Neural cell (in vitro differentiated cells): ENCODE measurements at regions not wholly inside any gene's neighbourhood (a gene's known extent, or its start where the extent isn't known, plus 50 kb on each side); places are given as distances from the start of the nearest gene placed in this dataset.

Source experiments
- H2AFZ ChIP-seq: fragments of 200-600, 300-800 bp; sonication (generic), shearing (Covaris generic); 2 replicates; pipeline ENCODE4 v1.6.0; 2014; ENCODE audit warnings: low read depth, mild to moderate bottlenecking, antibody characterized with exemption, low read length, moderate library complexity
- H3F3A ChIP-seq: fragments of 200-600 bp; shearing (Covaris generic); 2 replicates; pipeline ENCODE4 v1.6.1; 2016; ENCODE audit warnings: mild to moderate bottlenecking, moderate library complexity, mixed read lengths, antibody characterized with exemption, low read length; ENCODE audit not compliant: insufficient read depth, poor library complexity, severe bottlenecking
- H3K27ac ChIP-seq: fragments of 200-600, 300-800 bp; sonication (generic), shearing (Covaris generic); 2 replicates; pipeline ENCODE4 v1.5.1; 2014; ENCODE audit warnings: mild to moderate bottlenecking, low read length, moderate library complexity
- H3K27me3 ChIP-seq: fragments of 300-800, 200-600 bp; sonication (generic), shearing (Covaris generic); 2 replicates; pipeline ENCODE4 v1.6.0; 2014; ENCODE audit warnings: mild to moderate bottlenecking, low read depth, low read length, moderate library complexity; ENCODE audit not compliant: insufficient read depth
- H3K36me3 ChIP-seq: fragments of 300-800, 200-600 bp; sonication (generic), shearing (Covaris generic); 2 replicates; pipeline ENCODE4 v1.5.1; 2014; ENCODE audit warnings: mild to moderate bottlenecking, antibody characterized with exemption, low read length, moderate library complexity; ENCODE audit not compliant: insufficient read depth
- H3K4me2 ChIP-seq: fragments of 300-800, 200-600 bp; sonication (generic), shearing (Covaris generic); 2 replicates; pipeline ENCODE4 v1.6.0; 2014; ENCODE audit warnings: mild to moderate bottlenecking, low read length
- H3K4me3 ChIP-seq: fragments of 300-800, 200-600 bp; sonication (generic), shearing (Covaris generic); 2 replicates; pipeline ENCODE4 v1.5.1; 2014; ENCODE audit warnings: mild to moderate bottlenecking, low read length, moderate library complexity
- H3K79me2 ChIP-seq: fragments of 200-600 bp; shearing (Covaris generic); replicated peaks from 2 replicates; pipeline ENCODE4 v1.6.0; 2014; ENCODE audit warnings: mild to moderate bottlenecking, low read length, moderate library complexity; ENCODE audit not compliant: insufficient read depth
- H3K9ac ChIP-seq: fragments of 300-800, 200-600 bp; sonication (generic), shearing (Covaris generic); 2 replicates; pipeline ENCODE4 v1.6.1; 2016; ENCODE audit warnings: mild to moderate bottlenecking, low read length, mixed read lengths
- H3K9me2 ChIP-seq: fragments of 200-600 bp; shearing (Covaris generic); 2 replicates; pipeline ENCODE4 v1.6.1; 2016; ENCODE audit warnings: mild to moderate bottlenecking, low read length, mixed read lengths; ENCODE audit not compliant: insufficient read depth
- H3K9me3 ChIP-seq: fragments of 200-600, 300-800 bp; sonication (generic), shearing (Covaris generic); 2 replicates; pipeline ENCODE4 v1.6.1; 2016; ENCODE audit warnings: mild to moderate bottlenecking, mixed run types, low read length, moderate library complexity, mixed read lengths
- H4K20me1 ChIP-seq: fragments of 200-600 bp; shearing (Covaris generic); 2 replicates; pipeline ENCODE4 v1.6.1; 2016; ENCODE audit warnings: mild to moderate bottlenecking, mixed run types; ENCODE audit not compliant: insufficient read depth
- CTCF ChIP-seq: fragments of 450-650 bp; IDR thresholded peaks from 2 replicates; pipeline ENCODE4 v1.5.1; 2014; ENCODE audit warnings: antibody characterized with exemption, mild to moderate bottlenecking, moderate library complexity; ENCODE audit not compliant: poor library complexity, severe bottlenecking
- EP300 ChIP-seq: fragments of 450-650 bp; conservative IDR thresholded peaks from 2 replicates; pipeline ENCODE4 v1.6.1; 2014; ENCODE audit warnings: antibody characterized with exemption, mild to moderate bottlenecking, moderate library complexity; ENCODE audit not compliant: poor library complexity, severe bottlenecking
- EZH2 ChIP-seq: fragments of 200-600, 300-800 bp; shearing (Covaris generic), sonication (generic); IDR thresholded peaks from 2 replicates; pipeline ENCODE4 v1.6.1; 2014; ENCODE audit warnings: antibody characterized with exemption, low read length, borderline replicate concordance, mild to moderate bottlenecking; ENCODE audit not compliant: insufficient read depth, poor library complexity, severe bottlenecking
- MXI1 ChIP-seq: fragments of 450-650 bp; conservative IDR thresholded peaks from 2 replicates; pipeline ENCODE4 v1.6.1; 2014; ENCODE audit warnings: antibody characterized with exemption, mild to moderate bottlenecking; ENCODE audit not compliant: poor library complexity, severe bottlenecking
- POLR2AphosphoS5 ChIP-seq: IDR thresholded peaks from 2 replicates; pipeline ENCODE4 v1.6.1; 2012
- RAD21 ChIP-seq: fragments of 450-650 bp; conservative IDR thresholded peaks from 2 replicates; pipeline ENCODE4 v1.6.1; 2014; ENCODE audit warnings: antibody characterized with exemption, mild to moderate bottlenecking, moderate library complexity
- REST ChIP-seq: IDR thresholded peaks from 2 replicates; pipeline ENCODE4 v1.6.1; 2012; ENCODE audit warnings: borderline replicate concordance
- SMC3 ChIP-seq: fragments of 450-650 bp; conservative IDR thresholded peaks from 2 replicates; pipeline ENCODE4 v1.6.1; 2014; ENCODE audit warnings: antibody characterized with exemption, mild to moderate bottlenecking, moderate library complexity; ENCODE audit not compliant: poor library complexity
- TAF1 ChIP-seq: IDR thresholded peaks from 2 replicates; pipeline ENCODE4 v1.6.1; 2012; ENCODE audit warnings: low read depth

- Histone ChIP-seq H3K27ac (no peak overlapping the region), H3K36me3 (no peaks in the 10 kb centered on the region), H4K20me1 (no peaks in the 10 kb centered on the region), H3K4me2 (no peak overlapping the region), H3K9ac (no peak overlapping the region), H3K9me2 (no peaks in the 10 kb centered on the region), H2AFZ (no peak overlapping the region), H3F3A (no peaks in the 10 kb centered on the region), H3K27me3 (no peaks in the 10 kb centered on the region), H3K9me3 (no peaks in the 10 kb centered on the region), H3K79me2 (no peaks in the 10 kb centered on the region), H3K4me3 (no peak overlapping the region)
- TF ChIP-seq POLR2AphosphoS5 (no peak), RAD21 (no peak), EZH2 (no peak), SMC3 (no peak), REST (no peak), CTCF (no peak), EP300 (no peak), TAF1 (no peak), MXI1 (no peak)
Observed at GRCh38 chr5:143537056-143537455, 133.6 kb upstream of the NR3C1 start.

GRCh38 chr5:143536364-143536763 is 132.9 kb upstream of the NR3C1 start:
- Histone ChIP-seq H3K27ac (no peak overlapping the region), H3K36me3 (no peaks in the 10 kb centered on the region), H3K9ac (no peak overlapping the region), H3K4me2 (no peak overlapping the region), H3K79me2 (no peaks in the 10 kb centered on the region), H3K9me2 (no peaks in the 10 kb centered on the region), H3K27me3 (no peaks in the 10 kb centered on the region), H3F3A (no peaks in the 10 kb centered on the region), H2AFZ (no peak overlapping the region), H4K20me1 (no peaks in the 10 kb centered on the region), H3K4me3 (no peak overlapping the region), H3K9me3 (no peaks in the 10 kb centered on the region)
- no peak for TF ChIP-seq REST
- TF ChIP-seq EZH2 = no peak
- no peak for TF ChIP-seq TAF1
- TF ChIP-seq EP300 = no peak
- no peak for TF ChIP-seq CTCF
- TF ChIP-seq POLR2AphosphoS5 = no peak
- no peak for TF ChIP-seq MXI1
- no peak for TF ChIP-seq RAD21
- no peak for TF ChIP-seq SMC3
